D721Med (cell line): ENCODE measurements at regions not wholly inside any gene's neighbourhood (a gene's known extent, or its start where the extent isn't known, plus 50 kb on each side); places are given as distances from the start of the nearest gene placed in this dataset.

Experiments
- DNase-seq: peaks from one replicate; pipeline ENCODE4 v3.0.0; 2011; ENCODE audit warnings: low spot score; ENCODE audit not compliant: insufficient read length
- FAIRE-seq: peaks from 2 replicates; lab custom pipeline; 2011; peaks lifted over from hg19 to GRCh38; lab: Jason Lieb, UNC
- CTCF ChIP-seq: IDR thresholded peaks from 2 replicates; pipeline ENCODE4 v1.5.1; 2012; ENCODE audit warnings: mild to moderate bottlenecking, control low read depth; ENCODE audit not compliant: insufficient read depth; ENCODE audit errors: missing control alignments

GRCh38 chr3:4139462-4140140, 163.6 kb upstream of the SETMAR start:
- no peak for FAIRE-seq
- no peak for TF ChIP-seq CTCF
- DNase-seq = no peak

GRCh38 chr3:4140921-4141320, 162.2 kb upstream of the SETMAR start:
- no peak for TF ChIP-seq CTCF
- DNase-seq = no peak
- no peak for FAIRE-seq

- no peak for TF ChIP-seq CTCF
- DNase-seq (no peak), FAIRE-seq (no peak)
Measured at GRCh38 chr3:4147556-4148118, 155.5 kb upstream of the SETMAR start.

GRCh38 chr3:4149296-4149695, 153.9 kb upstream of the SETMAR start:
- TF ChIP-seq CTCF = no peak
- no peak for FAIRE-seq

GRCh38 chr3:4150816-4151215, 152.4 kb upstream of the SETMAR start:
- FAIRE-seq (no peak), DNase-seq (no peak)
- no peak for TF ChIP-seq CTCF

More at GRCh38 chr3:4149296-4149695, 153.9 kb upstream of the SETMAR start:
- no peak for DNase-seq

GRCh38 chr3:4151859-4152258, 151.3 kb upstream of the SETMAR start:
- DNase-seq = no peak
- no peak for TF ChIP-seq CTCF
- FAIRE-seq = no peak

GRCh38 chr3:4153771-4154170, 149.4 kb upstream of the SETMAR start:
- no peak for FAIRE-seq
- DNase-seq = no peak
- no peak for TF ChIP-seq CTCF
